GM12872 (cell line): ENCODE measurements at regions not wholly inside any gene's neighbourhood (a gene's known extent, or its start where the extent isn't known, plus 50 kb on each side); places are given as distances from the start of the nearest gene placed in this dataset.

Source experiments
- TF ChIP-seq, protein P1 (sequence below): IDR thresholded peaks from 3 replicates; pipeline ENCODE4 v1.5.1; 2011; ENCODE audit warnings: low read depth, mild to moderate bottlenecking, low read length, moderate library complexity; ENCODE audit not compliant: insufficient read depth

DNA sequence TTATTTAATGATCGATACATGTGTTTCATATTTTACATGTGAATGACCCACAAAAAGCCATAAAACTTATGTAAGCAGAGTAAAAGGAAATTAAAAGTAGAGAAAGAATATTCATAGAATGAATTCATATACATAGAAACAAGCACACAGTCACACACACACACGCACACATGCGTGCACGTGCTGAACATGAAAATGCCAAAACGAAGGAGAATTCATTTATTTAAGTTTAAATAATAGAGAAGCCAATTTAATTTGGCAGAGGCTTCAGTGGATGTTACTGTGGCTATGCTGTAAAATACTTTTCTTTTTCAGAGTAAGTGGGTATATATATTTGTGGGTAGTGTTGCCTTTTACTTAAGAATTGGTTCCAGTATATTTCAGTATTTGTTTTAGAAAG is 145.0 kb upstream of the C21orf91 start:
- TF ChIP-seq, protein P1, sequence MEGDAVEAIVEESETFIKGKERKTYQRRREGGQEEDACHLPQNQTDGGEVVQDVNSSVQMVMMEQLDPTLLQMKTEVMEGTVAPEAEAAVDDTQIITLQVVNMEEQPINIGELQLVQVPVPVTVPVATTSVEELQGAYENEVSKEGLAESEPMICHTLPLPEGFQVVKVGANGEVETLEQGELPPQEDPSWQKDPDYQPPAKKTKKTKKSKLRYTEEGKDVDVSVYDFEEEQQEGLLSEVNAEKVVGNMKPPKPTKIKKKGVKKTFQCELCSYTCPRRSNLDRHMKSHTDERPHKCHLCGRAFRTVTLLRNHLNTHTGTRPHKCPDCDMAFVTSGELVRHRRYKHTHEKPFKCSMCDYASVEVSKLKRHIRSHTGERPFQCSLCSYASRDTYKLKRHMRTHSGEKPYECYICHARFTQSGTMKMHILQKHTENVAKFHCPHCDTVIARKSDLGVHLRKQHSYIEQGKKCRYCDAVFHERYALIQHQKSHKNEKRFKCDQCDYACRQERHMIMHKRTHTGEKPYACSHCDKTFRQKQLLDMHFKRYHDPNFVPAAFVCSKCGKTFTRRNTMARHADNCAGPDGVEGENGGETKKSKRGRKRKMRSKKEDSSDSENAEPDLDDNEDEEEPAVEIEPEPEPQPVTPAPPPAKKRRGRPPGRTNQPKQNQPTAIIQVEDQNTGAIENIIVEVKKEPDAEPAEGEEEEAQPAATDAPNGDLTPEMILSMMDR: no peak

DNA sequence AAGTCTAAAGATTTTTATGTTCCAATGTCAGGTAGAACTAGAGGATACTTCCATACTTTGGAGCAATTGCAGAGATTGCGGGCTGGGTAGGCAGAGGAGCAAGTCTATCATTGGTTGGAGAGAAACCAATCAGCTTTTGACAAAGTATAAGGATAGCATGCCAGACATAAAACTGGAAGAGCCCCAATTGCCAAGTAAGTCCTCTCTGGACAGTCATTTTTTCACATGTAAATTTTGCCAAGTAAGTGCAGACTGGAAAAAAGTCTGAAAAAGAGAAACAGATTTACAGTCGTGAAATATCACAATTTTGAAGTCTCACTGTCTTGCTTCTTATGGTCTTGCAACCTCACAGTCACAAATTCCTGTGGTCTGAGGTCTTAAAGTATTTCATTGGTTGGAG is 131.4 kb upstream of the C21orf91 start:
- TF ChIP-seq, protein P1: no peak

DNA sequence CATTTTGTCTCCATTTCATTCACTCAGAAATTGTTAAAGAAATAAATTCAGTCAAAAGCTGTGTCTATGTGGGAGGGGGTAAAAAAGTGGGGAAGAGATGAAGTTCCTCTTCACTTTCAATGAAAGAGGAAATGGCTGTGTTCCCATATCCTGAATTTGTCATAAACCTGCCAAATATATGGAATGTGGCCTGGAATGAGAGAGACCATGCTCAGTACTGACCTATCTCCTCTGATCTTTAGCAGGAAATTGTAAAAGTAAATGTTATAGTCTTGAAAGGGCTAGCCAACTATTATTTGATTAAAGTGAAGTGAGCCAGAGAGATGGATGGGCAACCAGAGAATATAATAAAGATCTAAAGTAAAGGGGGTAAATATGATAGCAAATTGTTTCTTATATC is 130.3 kb upstream of the C21orf91 start:
- TF ChIP-seq, protein P1: no peak

DNA sequence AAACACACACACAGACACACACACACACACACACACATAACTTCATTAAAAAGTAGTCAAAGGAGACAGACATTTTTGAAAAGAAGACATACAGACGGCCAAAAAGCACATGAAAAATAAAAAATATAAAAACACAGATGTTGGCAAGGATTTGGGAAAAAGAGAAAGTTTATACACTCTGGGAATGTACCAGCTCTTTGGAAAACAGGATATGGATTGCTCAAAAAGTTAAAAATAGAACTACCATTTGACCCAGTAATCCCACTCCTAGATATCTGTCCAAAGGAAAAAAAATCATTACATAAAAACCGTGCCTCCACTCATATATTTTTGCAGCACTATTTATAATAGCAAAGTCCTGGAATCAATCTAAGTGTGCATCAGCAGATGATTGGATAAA is 128.4 kb upstream of the C21orf91 start:
- TF ChIP-seq, protein P1: no peak

DNA sequence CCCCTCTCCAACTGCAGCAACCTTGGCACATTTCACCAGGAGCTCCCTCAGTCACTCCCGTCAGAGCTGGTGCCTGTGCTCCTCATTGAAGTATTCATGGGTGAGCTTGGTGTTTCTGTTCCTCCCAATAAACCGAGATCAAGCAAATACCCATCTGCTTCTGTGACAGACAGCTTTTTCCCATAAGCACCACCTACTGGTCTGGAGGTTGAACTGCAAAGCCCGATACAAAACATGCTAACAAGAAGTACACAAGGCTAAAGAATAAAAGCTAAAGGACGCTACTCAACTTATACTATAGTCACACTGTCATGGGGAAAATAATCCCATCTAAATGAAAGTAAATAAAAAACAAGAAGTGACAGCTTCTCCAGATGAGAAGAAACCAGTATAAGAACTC is 111.9 kb upstream of the C21orf91 start:
- TF ChIP-seq, protein P1: peak; percentile 65

DNA sequence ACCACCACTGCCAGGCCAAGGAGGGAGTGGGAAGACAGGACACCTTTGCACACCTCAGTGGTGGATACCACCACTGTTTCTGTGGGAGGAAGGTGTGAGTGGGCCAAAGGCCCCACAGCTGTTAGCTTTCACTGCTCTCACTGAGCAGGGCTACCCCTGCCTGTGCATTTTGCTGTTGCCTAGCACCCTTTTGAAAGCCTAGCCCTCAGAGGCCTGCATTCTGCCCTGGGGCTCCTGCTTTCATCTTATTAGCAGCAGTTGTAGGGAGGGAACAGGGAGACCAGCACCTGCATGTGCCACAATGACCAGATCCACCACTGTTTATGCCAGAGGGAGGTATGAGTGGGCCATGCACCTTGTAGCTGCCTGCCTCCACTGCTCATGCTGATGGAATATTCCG is 110.9 kb upstream of the C21orf91 start:
- TF ChIP-seq, protein P1: no peak

DNA sequence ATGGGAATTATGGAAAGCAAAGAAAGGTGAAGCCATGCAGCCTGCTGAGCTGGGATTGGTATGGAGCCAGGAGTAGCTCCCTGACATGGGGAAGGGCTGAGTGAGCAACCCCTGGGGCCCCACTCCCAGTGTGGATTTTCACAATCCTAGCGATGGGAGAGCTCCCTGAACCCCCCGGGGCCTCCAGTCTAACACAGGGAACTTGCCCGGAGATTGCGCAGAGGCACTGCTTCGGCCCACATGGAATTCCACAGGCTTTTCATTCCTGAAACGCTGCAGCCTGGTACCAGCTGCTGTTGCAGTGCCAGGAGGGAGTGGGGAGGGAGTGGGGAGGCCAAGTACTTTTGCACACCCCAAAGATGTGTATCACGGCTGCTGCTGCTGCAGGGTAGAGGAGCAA is 110.4 kb upstream of the C21orf91 start:
- TF ChIP-seq, protein P1: no peak

DNA sequence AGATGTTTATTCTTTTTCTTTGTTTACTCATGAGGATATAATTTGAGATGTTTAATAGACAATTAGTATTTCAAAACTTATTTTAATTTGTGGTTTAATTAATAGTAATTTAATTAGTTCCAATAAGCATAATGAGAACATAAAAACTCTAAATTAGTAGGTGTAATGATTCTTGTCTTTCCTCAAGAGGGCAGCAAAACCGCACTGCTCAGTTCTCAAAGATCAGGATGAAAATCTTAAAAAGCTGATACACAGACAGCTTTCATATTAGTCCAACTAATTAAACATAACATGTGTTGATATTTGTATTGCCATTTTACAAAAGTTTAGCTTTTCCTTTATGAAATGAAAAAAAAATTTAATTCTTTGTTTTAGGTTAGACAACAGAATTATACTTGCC is 106.7 kb upstream of the C21orf91 start:
- TF ChIP-seq, protein P1: peak; percentile 23; the same call in 1 of the 3 replicates
